ENCODE measurements at regions not wholly inside any gene's neighbourhood (a gene's known extent, or its start where the extent isn't known, plus 50 kb on each side); places are given as distances from the start of the nearest gene placed in this dataset.

GRCh38 chr12:23126794-23127193 is 501.8 kb downstream of the ETNK1 start:
- TF ChIP-seq POLR2A (IDR thresholded peaks at IDR 0.05) = no peak
- TF ChIP-seq, protein P1, sequence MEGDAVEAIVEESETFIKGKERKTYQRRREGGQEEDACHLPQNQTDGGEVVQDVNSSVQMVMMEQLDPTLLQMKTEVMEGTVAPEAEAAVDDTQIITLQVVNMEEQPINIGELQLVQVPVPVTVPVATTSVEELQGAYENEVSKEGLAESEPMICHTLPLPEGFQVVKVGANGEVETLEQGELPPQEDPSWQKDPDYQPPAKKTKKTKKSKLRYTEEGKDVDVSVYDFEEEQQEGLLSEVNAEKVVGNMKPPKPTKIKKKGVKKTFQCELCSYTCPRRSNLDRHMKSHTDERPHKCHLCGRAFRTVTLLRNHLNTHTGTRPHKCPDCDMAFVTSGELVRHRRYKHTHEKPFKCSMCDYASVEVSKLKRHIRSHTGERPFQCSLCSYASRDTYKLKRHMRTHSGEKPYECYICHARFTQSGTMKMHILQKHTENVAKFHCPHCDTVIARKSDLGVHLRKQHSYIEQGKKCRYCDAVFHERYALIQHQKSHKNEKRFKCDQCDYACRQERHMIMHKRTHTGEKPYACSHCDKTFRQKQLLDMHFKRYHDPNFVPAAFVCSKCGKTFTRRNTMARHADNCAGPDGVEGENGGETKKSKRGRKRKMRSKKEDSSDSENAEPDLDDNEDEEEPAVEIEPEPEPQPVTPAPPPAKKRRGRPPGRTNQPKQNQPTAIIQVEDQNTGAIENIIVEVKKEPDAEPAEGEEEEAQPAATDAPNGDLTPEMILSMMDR (IDR thresholded peaks at IDR 0.05) = no peak
- no peak for TF ChIP-seq POLR2AphosphoS5 (IDR thresholded peaks at IDR 0.05)
- TF ChIP-seq EP300 (IDR thresholded peaks at IDR 0.05; ENCODE audit: low read depth) = no peak
